Mammary epithelial cell (primary cell): ENCODE measurements at regions not wholly inside any gene's neighbourhood (a gene's known extent, or its start where the extent isn't known, plus 50 kb on each side); places are given as distances from the start of the nearest gene placed in this dataset.

Source experiments
- EZH2 ChIP-seq: IDR thresholded peaks from 2 replicates; pipeline ENCODE4 v1.6.1; 2012; ENCODE audit warnings: low read length, inconsistent platforms, borderline replicate concordance
- TF ChIP-seq, protein P1 (sequence below), 2 donors: IDR thresholded peaks in 1 of 2; conservative IDR thresholded peaks in 1 of 2; 2 replicates each; pipeline ENCODE4 v1.5.1; 2011 to 2012; ENCODE audit warnings: inconsistent platforms in 2 of 2, low read length in 2 of 2, mild to moderate bottlenecking in 2 of 2, control low read depth in 1 of 2, low read depth in 1 of 2; ENCODE audit not compliant: insufficient read depth in 1 of 2; ENCODE audit errors: extremely low read depth in 1 of 2

GRCh38 chr22:49369726-49370626, 457.7 kb downstream of the BRD1 start:
- TF ChIP-seq, protein P1, sequence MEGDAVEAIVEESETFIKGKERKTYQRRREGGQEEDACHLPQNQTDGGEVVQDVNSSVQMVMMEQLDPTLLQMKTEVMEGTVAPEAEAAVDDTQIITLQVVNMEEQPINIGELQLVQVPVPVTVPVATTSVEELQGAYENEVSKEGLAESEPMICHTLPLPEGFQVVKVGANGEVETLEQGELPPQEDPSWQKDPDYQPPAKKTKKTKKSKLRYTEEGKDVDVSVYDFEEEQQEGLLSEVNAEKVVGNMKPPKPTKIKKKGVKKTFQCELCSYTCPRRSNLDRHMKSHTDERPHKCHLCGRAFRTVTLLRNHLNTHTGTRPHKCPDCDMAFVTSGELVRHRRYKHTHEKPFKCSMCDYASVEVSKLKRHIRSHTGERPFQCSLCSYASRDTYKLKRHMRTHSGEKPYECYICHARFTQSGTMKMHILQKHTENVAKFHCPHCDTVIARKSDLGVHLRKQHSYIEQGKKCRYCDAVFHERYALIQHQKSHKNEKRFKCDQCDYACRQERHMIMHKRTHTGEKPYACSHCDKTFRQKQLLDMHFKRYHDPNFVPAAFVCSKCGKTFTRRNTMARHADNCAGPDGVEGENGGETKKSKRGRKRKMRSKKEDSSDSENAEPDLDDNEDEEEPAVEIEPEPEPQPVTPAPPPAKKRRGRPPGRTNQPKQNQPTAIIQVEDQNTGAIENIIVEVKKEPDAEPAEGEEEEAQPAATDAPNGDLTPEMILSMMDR (conservative IDR thresholded peaks at IDR 0.05 in 1 of 2, IDR thresholded peaks at IDR 0.05 in 1 of 2; ENCODE audit: extremely low read depth in 1 of 2, insufficient read depth in 1 of 2, low read depth in 1 of 2, low read length in 2 of 2), result no peak
- TF ChIP-seq EZH2, result no peak
